ENCODE measurements at regions not wholly inside any gene's neighbourhood (a gene's known extent, or its start where the extent isn't known, plus 50 kb on each side); places are given as distances from the start of the nearest gene placed in this dataset.

DNA sequence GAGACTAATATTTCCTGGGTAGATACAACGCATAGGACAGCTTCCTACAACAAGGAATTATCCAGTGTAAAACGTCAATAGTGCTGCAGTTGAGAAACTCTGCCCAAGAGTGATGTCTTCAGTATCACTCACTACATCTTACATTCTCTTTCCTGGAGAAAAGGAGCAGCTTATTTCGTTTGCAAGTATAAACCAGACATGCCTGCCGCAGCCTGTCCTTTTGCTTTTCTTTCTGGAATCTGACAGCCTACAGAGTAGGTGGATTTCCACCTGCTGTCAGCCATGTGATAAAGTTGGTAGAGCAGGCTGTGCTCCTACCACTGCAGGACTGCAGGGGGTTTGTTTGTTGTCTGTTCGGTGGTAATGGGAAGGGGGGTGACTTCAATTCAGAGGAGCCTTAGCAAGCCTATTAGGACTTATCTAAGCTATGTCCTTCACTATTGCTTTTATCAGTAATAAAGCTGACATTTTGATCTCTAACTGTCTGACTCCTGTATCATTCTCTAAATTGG is 439.1 kb downstream of the GRB14 start:
- no peak for DNase-seq (ENCODE audit: low read depth in 2 of 3, low spot score in 1 of 3)

DNA sequence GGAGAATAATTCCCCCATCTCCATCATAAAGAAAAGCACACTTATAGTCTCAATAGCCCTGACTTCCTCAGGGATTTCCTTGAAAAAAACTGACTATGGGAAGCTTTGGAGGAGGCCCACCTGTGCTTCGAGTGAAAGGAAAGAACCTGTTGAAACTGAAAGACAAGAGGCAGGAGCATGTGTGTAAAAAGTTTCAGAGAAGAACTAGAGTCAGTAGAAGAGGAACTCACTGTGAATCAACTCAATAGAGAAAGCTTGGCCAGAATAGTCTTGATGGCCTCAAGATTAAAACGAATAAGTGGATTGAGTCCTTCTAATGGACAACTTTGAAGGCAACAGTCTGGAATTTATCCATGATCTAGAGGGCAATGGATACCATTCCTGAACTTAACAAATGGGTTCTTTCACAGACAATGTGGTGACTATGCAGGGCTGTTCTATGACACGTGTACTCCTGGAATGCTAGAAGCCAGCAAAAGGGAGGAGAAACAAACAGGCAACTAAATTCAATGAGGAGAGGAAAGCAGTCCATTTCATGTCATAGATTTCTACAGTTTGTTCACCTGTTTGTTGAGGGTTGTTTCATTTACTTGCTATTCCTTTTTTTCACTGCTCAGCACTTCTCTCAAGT is 442.3 kb downstream of the GRB14 start:
- no peak for DNase-seq (ENCODE audit: low read depth in 2 of 3, low spot score in 1 of 3)

DNA sequence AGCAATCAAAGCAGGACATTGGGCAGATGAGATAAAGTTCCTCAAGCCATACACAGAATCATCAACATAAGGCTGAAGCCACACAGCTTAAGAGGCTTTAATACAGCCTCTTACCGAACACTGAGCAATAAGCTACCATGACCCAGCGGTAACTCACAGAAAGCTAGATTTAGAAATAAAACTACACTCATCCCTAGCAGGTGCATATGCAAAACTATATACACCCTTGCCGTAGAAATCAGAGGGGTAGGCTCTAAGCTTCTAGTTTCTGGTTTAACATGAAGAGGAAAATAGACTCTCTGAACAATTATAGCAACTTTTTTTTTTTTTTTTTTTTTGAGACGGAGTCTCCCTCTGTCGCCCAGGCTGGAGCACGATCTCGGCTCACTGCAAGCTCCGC is 428.8 kb upstream of the FIGN start:
- no peak for DNase-seq (ENCODE audit: low read depth in 2 of 3, low spot score in 1 of 3)

DNA sequence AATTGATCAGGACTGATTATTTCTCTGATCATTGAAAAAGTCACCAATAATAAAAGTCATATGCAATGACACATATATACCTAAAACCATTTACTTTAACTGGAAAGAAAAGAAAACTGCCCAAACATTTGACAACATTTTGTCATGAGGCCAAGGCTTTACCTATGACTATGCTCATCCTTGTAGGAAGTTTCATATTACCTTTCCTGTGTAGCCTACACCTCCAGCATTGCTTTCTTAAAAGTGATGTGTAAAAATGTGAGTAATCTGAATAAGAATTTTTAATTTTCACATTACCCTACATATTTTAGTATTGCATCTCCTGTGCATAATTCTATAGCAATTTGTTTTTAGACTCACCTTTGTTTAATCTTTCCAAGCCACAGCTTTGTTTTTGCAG is 419.8 kb upstream of the FIGN start:
- DNase-seq (ENCODE audit: low read depth in 2 of 3, low spot score in 1 of 3) = no peak

DNA sequence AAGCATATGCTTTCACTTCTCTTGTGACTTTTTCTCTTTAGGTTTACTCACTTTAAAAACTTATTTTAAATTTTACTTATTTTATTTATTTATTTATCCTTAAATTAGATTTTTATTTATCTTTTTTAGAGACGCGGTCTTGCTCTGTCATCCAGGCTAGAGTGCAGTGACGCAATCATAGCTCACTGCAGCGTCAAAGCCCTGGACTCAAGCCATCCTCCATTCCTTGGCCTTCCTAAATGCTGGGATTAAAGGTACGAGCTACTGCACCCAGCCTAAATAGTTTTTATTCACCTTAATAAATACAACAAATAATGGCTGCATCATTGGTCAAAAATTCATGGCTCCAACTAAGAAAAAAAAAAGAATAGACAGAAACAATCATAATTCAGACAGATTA is 415.7 kb upstream of the FIGN start:
- DNase-seq (ENCODE audit: low read depth in 2 of 3, low spot score in 1 of 3) = no peak

DNA sequence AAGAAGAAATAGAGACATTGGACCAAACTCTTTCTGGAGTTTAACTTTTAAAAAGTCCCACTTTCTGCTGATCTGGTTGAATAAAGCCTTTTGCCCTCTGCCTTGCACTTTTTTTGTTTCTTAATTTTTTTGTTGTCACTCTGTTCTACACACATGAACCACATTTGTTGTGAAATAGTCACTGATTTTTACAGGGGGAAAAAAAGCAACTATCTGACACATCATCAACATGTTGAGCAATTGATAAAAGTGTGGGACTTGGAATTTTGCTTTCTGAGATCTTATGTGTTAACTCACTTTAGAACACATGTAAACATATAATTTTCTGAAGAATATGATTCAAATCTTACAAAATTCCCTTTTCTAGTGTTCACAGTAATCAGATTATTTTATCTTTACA is 414.8 kb upstream of the FIGN start:
- no peak for DNase-seq (ENCODE audit: low read depth in 2 of 3, low spot score in 1 of 3)

DNA sequence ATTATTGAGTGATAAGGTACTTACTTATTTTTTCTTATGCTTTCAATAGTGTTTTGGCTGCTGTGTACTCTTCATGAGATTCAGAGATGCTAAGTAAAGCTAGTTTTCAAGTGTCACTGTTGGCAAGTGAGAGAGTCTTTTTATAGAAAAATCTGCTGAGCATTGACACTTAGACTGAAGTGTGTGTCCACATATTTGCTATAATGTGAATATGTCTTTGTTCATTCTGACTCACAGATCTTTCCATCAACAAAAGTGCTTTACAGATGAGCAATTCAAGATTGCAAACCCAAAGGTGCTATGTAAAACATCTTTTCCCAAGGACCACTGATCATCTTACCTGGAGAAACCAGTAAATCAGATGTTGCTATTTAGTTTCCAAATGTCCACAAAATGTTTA is 410.6 kb upstream of the FIGN start:
- no peak for DNase-seq (ENCODE audit: low read depth in 2 of 3, low spot score in 1 of 3)

DNA sequence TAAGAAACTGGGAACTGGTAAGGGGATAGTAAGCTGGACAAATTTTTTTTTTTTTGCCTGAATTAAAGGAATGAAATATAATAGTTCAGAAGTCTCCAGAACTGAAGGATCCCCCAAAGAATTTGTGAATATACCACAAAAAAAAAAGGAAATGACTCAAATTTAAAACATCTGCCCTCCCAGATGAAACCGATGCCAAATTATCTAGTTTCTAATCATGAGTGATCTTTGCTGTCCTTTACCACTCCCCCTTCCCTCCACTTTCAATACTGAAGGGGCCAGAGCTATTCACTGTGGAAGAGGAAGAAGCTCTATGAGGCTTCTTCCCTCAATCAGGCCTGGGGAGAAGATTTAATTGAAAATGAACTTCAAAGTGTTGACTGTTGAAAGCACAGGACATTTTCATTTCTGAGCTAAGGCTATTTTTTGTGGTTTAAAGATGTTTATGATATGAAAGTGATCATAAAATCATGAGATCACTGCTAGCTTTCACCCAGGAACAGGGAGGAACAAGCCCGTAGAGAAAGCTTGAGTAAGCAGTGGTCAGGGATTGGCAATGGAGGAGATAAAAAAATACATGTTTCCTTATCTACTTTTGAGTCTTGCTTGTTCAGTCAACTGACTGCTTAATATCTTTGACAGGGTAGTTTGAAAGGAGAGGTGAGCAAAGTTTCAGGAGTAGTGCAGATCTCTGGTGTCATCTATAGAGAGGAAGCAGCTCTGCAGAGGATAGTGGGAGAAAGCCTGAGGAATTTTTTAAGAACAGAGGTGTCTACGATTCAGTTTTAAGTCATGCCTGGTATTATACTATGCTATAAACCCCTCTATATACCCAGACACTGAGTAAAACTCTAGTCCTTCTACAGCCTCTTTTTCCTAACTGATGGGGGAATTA is 409.5 kb upstream of the FIGN start:
- no peak for DNase-seq (ENCODE audit: low read depth in 2 of 3, low spot score in 1 of 3)

DNA sequence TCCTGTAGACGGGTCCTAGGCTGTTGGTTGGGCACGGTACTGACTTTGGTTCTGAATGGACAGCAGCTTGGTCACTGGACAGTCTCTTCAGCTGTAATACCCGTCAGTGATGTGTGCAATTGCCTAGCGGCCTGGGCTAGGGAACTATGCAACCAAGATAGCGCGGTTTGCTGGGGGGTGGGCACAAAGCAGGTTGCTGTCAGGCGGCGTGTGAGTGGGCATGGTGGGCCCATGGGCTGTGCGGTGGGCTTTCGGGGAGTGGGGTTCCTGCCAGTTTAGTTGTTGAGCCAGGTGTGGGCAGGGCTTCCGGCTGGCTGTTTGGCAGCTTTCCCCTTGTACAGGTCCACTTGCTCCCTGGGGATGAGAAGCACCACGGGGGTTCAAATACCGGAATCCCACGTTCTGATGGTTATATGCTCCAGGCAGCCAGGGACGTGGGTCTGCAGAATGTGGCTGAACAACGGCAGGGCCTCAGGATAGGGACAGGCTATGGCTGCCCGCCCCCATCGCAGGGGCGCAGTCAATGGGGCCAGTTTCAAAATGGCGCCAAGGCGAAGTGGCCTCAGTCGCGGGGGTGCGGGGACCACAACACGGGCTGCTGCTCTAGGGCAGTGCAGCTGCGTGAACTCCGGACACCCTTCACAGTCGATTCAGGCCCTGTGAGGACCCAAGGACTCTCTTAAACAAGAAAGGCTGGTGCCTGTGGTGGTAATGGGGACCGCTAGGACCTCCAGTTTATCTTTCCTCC is 407.5 kb upstream of the FIGN start:
- no peak for DNase-seq (ENCODE audit: low read depth in 2 of 3, low spot score in 1 of 3)

DNA sequence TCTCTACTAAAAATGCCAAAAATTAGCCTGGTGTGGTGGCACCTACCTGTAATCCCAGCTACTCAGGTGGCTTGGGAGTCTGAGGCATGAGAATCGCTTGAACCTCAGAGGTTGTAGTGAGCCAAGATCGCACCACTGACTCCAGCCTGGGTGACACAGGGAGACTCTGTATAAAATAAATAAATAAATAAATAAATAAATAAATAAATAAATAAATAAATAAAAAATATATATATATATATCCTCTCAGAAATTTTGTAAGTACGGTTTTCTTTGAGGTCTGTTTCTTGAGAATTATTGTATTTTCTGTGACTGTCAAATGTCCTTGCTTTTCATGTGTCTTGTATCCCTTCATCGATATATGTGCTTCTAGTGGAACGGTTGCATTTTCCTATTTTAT is 406.9 kb upstream of the FIGN start:
- DNase-seq (ENCODE audit: low read depth in 2 of 3, low spot score in 1 of 3) = no peak

DNA sequence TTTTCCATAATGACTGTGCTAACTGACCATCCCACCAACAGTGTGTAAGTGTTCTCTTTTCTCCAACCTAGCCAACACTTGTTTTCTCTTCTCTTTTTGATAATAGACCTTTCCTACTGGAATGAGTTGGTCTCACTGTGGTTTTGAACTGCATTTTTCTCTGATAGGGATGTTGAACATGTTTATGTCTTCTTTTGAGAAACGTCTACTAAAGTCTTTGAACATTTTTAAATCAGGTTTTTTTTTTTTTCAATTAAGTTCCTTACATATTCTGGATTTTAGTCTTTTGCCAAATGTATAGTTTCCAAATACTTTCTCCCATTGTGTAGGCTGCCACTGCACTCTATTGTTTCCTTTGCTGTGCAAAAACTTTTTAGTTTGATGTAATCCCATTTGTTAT is 405.5 kb upstream of the FIGN start:
- no peak for DNase-seq (ENCODE audit: low read depth in 2 of 3, low spot score in 1 of 3)

DNA sequence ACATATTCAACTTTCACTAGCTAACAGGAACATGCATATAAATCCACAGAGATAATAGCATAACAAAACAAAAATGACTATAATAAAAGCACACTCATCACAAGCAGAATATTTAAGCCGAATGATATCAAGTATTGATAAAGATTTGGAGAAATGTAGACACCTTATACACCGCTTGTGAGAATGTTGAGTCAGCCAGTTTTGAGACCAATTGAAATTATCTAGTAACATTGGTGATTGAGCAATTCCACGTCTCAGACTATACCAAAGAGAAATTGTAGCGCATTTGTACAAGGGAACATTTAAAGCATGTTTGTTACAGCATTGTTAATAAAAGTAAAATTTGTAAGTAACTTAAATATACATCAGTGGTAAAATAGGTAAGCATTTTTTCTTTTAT is 402.9 kb upstream of the FIGN start:
- DNase-seq (ENCODE audit: low read depth in 2 of 3, low spot score in 1 of 3) = no peak

DNA sequence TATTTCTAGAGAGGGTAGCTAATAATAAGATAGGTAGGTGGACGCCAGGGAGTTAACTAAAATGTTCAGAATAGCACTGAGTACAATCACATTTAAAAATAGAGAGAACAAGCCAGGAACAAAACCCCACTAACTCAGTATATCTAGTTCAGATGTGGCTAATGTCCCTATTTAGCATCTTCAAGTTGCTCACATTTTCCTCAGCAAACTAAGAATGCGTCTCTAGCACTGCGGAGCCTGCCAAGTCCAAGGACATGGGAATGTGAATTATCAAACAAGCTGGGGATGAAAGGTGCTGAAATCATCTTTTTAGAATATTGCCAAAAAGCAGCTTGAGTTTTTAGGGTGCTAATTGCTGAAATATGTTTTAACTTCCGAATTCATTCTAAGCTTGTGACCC is 398.5 kb upstream of the FIGN start:
- DNase-seq (ENCODE audit: low read depth in 2 of 3, low spot score in 1 of 3) = no peak

DNA sequence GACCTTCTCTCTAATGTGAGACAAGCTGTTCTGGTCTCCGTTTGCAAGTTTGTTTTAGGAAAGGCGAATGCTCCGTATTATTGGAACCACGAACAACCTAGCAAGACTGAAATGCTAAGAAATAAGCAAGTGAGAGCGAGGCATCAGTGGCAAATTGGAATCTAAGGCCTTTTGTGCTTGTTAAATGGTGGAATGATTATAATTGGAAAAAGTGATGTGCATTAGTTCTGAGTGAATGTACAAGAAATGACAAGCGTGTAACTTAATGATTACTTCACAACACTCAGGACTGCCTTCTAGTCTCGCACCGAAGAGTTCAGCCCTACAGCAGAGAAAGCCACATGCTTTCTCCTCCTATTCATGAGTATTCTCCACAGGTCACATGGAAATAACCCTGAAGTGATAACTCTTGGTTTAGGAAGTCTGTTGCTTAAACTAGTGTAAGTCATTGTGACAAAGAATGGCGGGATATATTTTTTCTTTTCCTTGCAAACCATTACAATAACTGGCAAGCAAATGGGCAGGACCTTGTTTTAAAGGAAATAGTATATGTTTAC is 392.2 kb upstream of the FIGN start:
- no peak for DNase-seq (ENCODE audit: low read depth in 2 of 3, low spot score in 1 of 3)

DNA sequence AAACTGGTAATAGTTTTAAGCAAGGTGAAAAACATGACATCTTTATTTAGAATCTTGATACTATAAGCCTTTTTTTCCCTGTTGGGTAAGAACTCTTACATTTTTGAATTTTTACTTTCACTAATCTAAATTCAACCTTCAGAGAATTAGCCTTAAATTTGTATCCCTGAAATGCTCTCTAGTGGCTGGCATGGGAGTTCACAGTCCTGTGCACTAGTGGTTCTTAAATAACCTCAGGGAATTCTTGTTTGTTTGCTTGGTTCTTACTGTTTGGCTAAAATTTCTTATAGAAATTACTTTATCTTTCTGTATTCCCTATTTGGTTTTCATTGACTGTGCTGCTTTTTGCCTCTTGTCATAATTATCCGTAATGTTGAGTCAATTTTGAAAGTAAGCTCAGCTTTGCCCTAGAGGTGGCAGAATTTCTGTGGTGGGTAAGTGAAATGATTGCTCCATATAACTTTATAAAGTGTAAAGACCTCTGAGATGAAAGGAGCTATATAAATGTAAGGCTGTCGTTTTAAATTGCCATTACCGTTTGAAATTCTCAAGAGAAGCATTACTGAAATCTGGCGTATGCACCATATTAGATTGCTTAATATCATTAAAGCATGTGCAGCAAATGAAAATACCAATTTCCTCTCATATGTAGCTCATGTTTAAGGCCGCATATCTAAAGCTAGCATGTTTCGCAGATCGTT is 391.3 kb upstream of the FIGN start:
- DNase-seq (ENCODE audit: low read depth in 2 of 3, low spot score in 1 of 3) = no peak

DNA sequence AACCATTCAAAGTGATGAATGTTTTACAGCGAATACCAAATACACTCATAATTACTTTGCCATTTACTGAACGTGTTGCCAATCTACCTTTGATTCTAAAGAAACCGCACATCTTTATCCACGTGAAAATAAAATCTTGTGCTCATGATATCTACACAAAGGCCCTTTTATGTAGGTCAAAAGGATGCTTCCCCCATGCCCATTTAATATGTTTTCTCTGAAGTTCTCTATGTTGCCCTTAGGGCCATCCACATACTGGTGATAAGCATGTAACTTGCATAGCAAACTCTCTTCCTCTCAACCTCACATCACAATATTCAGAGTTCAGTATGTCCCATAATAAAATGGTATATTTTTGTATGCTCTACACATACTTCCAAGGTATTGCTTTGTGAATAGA is 380.0 kb upstream of the FIGN start:
- no peak for DNase-seq (ENCODE audit: low read depth in 2 of 3, low spot score in 1 of 3)

DNA sequence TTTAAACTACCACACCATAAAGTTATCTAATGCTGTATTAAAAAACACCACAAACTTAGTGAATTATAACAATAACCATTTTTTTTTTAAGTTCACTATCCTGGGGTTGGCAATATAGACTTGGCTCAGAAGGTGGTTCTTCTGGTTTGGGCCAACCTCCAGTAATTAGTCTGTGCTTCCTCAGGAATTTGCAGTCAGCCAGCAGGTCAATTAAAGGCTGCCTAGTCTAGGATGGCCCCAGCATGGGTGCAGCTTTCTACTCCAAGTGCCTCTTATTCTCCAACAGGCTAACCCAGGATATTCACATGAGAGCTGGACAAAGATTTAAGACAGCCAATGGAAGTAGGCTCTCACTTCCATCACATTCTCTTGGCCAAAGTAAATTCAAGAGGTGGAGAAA is 379.1 kb upstream of the FIGN start:
- DNase-seq (ENCODE audit: low read depth in 2 of 3, low spot score in 1 of 3) = no peak

DNA sequence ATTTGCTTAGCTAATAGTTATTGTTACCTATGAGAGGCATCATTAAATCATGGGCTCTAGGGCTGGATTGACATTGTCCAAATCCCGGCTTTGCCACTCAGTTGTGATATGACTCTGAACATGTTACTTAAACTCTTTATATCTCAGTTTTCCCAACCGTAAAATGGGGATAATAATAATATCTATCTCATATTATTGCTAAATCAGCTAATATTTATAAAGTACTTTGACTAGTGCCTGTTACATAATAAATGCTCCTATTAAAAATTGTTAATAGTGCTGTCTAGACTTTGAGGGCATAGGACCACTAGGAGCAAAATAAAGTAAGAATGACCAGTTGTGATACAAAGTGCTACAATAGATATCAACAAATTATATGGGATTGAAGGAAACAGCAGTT is 376.3 kb upstream of the FIGN start:
- no peak for DNase-seq (ENCODE audit: low read depth in 2 of 3, low spot score in 1 of 3)

DNA sequence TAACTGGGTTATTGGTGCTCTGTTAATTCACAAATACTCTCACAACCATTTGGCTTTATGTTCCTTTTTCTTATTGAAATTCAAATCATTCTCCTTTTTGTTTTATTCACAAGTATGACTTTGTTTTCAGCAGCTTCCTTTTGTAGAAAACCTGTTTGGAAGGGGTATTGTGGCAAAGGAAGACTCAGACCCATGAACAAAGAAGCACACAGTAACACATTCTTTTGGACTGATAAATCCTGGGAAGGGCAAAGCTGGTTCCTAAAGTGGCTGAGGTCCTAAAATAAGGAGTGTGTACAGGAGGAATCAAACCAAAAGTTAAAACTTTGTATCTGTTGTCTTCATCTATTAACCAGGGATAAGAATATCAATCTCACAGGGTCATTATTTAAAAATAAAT is 374.7 kb upstream of the FIGN start:
- DNase-seq (ENCODE audit: low read depth in 2 of 3, low spot score in 1 of 3) = no peak

DNA sequence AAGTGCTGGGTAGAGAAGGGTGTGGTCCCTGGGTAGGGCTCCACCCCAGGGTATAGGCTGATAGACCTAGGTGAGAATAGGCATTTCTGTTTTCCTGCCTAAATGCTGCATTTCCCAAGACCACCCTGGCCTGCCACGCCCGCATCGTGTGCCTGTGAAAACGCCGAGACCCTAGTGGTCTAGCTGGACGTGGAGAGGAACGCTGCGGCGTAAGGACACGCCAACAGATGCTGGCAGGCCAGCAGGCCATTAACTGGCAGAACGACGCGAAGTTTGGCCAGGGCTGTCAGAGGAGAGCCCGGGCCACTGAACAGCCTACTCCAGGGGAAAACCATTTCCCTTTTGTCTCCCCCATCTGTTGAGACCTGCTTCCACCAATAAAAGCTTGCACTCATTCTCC is 373.2 kb upstream of the FIGN start:
- DNase-seq (ENCODE audit: low read depth in 2 of 3, low spot score in 1 of 3) = no peak

DNA sequence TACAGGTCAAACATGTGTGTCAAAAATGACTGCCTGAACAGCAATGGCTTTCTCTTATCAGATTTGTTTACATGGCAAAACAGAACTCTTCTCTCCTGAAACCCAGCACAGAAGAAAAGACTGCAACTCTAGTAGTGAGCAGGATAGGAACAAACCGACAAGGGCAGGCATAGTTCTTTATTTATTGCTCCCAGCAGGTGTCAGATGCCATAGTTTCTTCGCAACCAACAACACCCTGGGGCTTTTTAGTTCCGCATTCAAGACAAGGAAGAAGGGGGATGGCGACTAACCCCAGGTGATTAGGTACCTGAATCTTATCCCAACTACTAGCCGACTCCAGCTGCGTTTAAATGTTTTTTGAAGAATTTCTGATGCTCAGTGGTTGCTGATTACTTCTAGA is 367.5 kb upstream of the FIGN start:
- no peak for DNase-seq (ENCODE audit: low read depth in 2 of 3, low spot score in 1 of 3)

Data from stimulated activated CD4-positive, alpha-beta T cell treated with anti-CD3 and anti-CD28 coated beads, Interleukin-12 subunit alpha, Interleukin-12 subunit beta, amount 100 ng/mL, for 48 hours (primary cell).